Activated CD4-positive, alpha-beta T cell treated with anti-CD3 and anti-CD28 coated beads, Interleukin-2, amount 10 ng/mL, durations not matched to agents 7 days and 5 days (primary cell): ENCODE measurements at regions not wholly inside any gene's neighbourhood (a gene's known extent, or its start where the extent isn't known, plus 50 kb on each side); places are given as distances from the start of the nearest gene placed in this dataset.
"Not testable (repeated sequence)": the region's sequence is repeated elsewhere in the genome, so short reads cannot be mapped to it uniquely, and the experiment has no call there.

Experiments used
- CTCF ChIA-PET: fragments of 350-600 bp; sonication (Branson Sonifier 250); formaldehyde crosslinking; loops from one replicate; lab custom pipeline; 2021; ENCODE audit warnings: antibody characterized with exemption; lab: Charles Lee
- POLR2A ChIA-PET: fragments of 350-600 bp; sonication (Branson Sonifier 250); formaldehyde crosslinking; loops from one replicate; lab custom pipeline; 2021; ENCODE audit warnings: antibody characterized with exemption; lab: Charles Lee
- DNase-seq: peaks from one replicate; pipeline ENCODE4 v3.0.0-alpha.2; 2020
- H3K27ac Mint-ChIP-seq: one replicate; pipeline ENCODE4 v1.8.0; 2021; ENCODE audit warnings: mild to moderate bottlenecking, moderate library complexity, mixed read lengths
- H3K27me3 Mint-ChIP-seq: one replicate; pipeline ENCODE4 v1.8.0; 2021; ENCODE audit warnings: mixed read lengths
- H3K36me3 Mint-ChIP-seq: one replicate; pipeline ENCODE4 v1.8.0; 2021; ENCODE audit warnings: low read depth, mixed read lengths
- H3K4me1 Mint-ChIP-seq: one replicate; pipeline ENCODE4 v1.8.0; 2021; ENCODE audit warnings: mixed read lengths
- H3K4me3 Mint-ChIP-seq: one replicate; pipeline ENCODE4 v1.8.0; 2021; ENCODE audit warnings: mild to moderate bottlenecking, moderate library complexity, mixed read lengths
- H3K9me3 Mint-ChIP-seq: one replicate; pipeline ENCODE4 v1.8.0; 2021; ENCODE audit warnings: mixed read lengths

GRCh38 chr5:83001796-83002381 is 75.3 kb downstream of the TMEM167A start:
- DNase-seq = no peak
- no peaks in the 10 kb centered on the region for H3K36me3 Mint-ChIP-seq
- no peaks in the 10 kb centered on the region for H3K27me3 Mint-ChIP-seq
- no peaks in the 10 kb centered on the region for H3K4me1 Mint-ChIP-seq
- no peak overlapping the region for H3K4me3 Mint-ChIP-seq
- no peaks in the 10 kb centered on the region for H3K9me3 Mint-ChIP-seq
- no peak overlapping the region for H3K27ac Mint-ChIP-seq
- ChIA-PET CTCF (interaction anchor here (0.6 to 0.7 kb wide), 2 partner anchors 16 to 27 kb away, joined by 3 to 4 read pairs; no protein-coding TSS in a partner anchor), POLR2A (no interaction called here)

- CTCF ChIA-PET = no interaction called here
- POLR2A ChIA-PET = no interaction called here
These were observed 76.3 kb downstream of the TMEM167A start for GRCh38 chr5:83000922-83001321.

GRCh38 chr5:83000428-83000827 is 76.8 kb downstream of the TMEM167A start:
- Mint-ChIP-seq H3K4me1 (no peaks in the 10 kb centered on the region), H3K4me3 (no peak overlapping the region), H3K27ac (no peak overlapping the region), H3K27me3 (no peaks in the 10 kb centered on the region), H3K9me3 (no peaks in the 10 kb centered on the region), H3K36me3 (no peaks in the 10 kb centered on the region)
- DNase-seq = no peak
- CTCF ChIA-PET = no interaction called here
- POLR2A ChIA-PET = no interaction called here

More at GRCh38 chr5:83000922-83001321, 76.3 kb downstream of the TMEM167A start:
- Mint-ChIP-seq H3K36me3 (no peaks in the 10 kb centered on the region), H3K27ac (no peak overlapping the region), H3K9me3 (no peaks in the 10 kb centered on the region), H3K27me3 (no peaks in the 10 kb centered on the region), H3K4me3 (no peak overlapping the region), H3K4me1 (no peaks in the 10 kb centered on the region)
- no peak for DNase-seq

- H3K27me3 Mint-ChIP-seq = no peaks in the 10 kb centered on the region
- no peak overlapping the region for H3K4me3 Mint-ChIP-seq
- POLR2A ChIA-PET = no interaction called here
- CTCF ChIA-PET = interaction anchor here (0.7 kb wide), 1 partner anchor 10 kb away, joined by 3 read pairs; no protein-coding TSS in a partner anchor
- no peaks in the 10 kb centered on the region for H3K9me3 Mint-ChIP-seq
- no peak overlapping the region for H3K27ac Mint-ChIP-seq
- no peaks in the 10 kb centered on the region for H3K36me3 Mint-ChIP-seq
- no peak for DNase-seq
- H3K4me1 Mint-ChIP-seq = no peaks in the 10 kb centered on the region
These were observed 83.8 kb downstream of the TMEM167A start for GRCh38 chr5:82993416-82993815.

- Mint-ChIP-seq H3K27me3 (no peaks in the 10 kb centered on the region), H3K27ac (no peak overlapping the region), H3K4me3 (no peak overlapping the region), H3K9me3 (no peaks in the 10 kb centered on the region), H3K4me1 (no peaks in the 10 kb centered on the region), H3K36me3 (no peaks in the 10 kb centered on the region)
- no peak for DNase-seq
- CTCF ChIA-PET = no interaction called here
- POLR2A ChIA-PET = no interaction called here
These were observed 84.5 kb downstream of the TMEM167A start for GRCh38 chr5:82992646-82993045.

GRCh38 chr5:82991678-82992323 is 85.4 kb downstream of the TMEM167A start:
- ChIA-PET POLR2A (no interaction called here), CTCF (no interaction called here)
- Mint-ChIP-seq H3K4me3 (no peak overlapping the region), H3K9me3 (no peaks in the 10 kb centered on the region), H3K27ac (no peak overlapping the region), H3K27me3 (peaks cover 2% of the 10 kb centered on the region), H3K36me3 (no peaks in the 10 kb centered on the region), H3K4me1 (no peaks in the 10 kb centered on the region)
- no peak for DNase-seq

GRCh38 chr5:82991059-82991458 is 86.1 kb downstream of the TMEM167A start:
- no peak for DNase-seq
- ChIA-PET CTCF (no interaction called here), POLR2A (no interaction called here)
- no peaks in the 10 kb centered on the region for H3K36me3 Mint-ChIP-seq
- H3K27ac Mint-ChIP-seq = no peak overlapping the region
- no peak overlapping the region for H3K4me3 Mint-ChIP-seq
- no peaks in the 10 kb centered on the region for H3K9me3 Mint-ChIP-seq
- H3K4me1 Mint-ChIP-seq = no peaks in the 10 kb centered on the region
- peaks cover 2% of the 10 kb centered on the region for H3K27me3 Mint-ChIP-seq

GRCh38 chr5:82987188-82987587 is 90.0 kb downstream of the TMEM167A start:
- DNase-seq = no peak
- Mint-ChIP-seq H3K27me3 (peaks cover 11% of the 10 kb centered on the region), H3K9me3 (no peaks in the 10 kb centered on the region), H3K36me3 (no peaks in the 10 kb centered on the region), H3K4me3 (no peak overlapping the region), H3K4me1 (no peaks in the 10 kb centered on the region), H3K27ac (no peak overlapping the region)
- POLR2A ChIA-PET = no interaction called here
- CTCF ChIA-PET = no interaction called here

- no peak overlapping the region for H3K27ac Mint-ChIP-seq
- ChIA-PET CTCF (interaction anchor here (0.6 kb wide), 1 partner anchor 16 kb away, joined by 4 read pairs; no protein-coding TSS in a partner anchor), POLR2A (no interaction called here)
- peaks cover 11% of the 10 kb centered on the region for H3K27me3 Mint-ChIP-seq
- H3K4me3 Mint-ChIP-seq = no peak overlapping the region
- DNase-seq = no peak
- no peaks in the 10 kb centered on the region for H3K36me3 Mint-ChIP-seq
- H3K4me1 Mint-ChIP-seq = no peaks in the 10 kb centered on the region
- no peaks in the 10 kb centered on the region for H3K9me3 Mint-ChIP-seq
These were observed 90.8 kb downstream of the TMEM167A start for GRCh38 chr5:82986404-82986803.

- Mint-ChIP-seq H3K36me3 (no peaks in the 10 kb centered on the region), H3K9me3 (no peaks in the 10 kb centered on the region), H3K4me1 (no peaks in the 10 kb centered on the region), H3K4me3 (no peak overlapping the region), H3K27ac (no peak overlapping the region), H3K27me3 (peaks cover 11% of the 10 kb centered on the region)
- no peak for DNase-seq
- ChIA-PET POLR2A (no interaction called here), CTCF (interaction anchor here (0.6 kb wide), 1 partner anchor 16 kb away, joined by 4 read pairs; no protein-coding TSS in a partner anchor)
These were observed 91.4 kb downstream of the TMEM167A start for GRCh38 chr5:82985763-82986162.

GRCh38 chr5:82984786-82985735 is 92.1 kb downstream of the TMEM167A start:
- Mint-ChIP-seq H3K27ac (no peak overlapping the region), H3K9me3 (no peaks in the 10 kb centered on the region), H3K4me3 (no peak overlapping the region), H3K4me1 (no peaks in the 10 kb centered on the region), H3K27me3 (peaks cover 11% of the 10 kb centered on the region), H3K36me3 (no peaks in the 10 kb centered on the region)
- ChIA-PET CTCF (no interaction called here), POLR2A (no interaction called here)
- DNase-seq = no peak

- no peaks in the 10 kb centered on the region for H3K4me1 Mint-ChIP-seq
- H3K9me3 Mint-ChIP-seq = peaks cover 5% of the 10 kb centered on the region
- DNase-seq = no peak
- H3K4me3 Mint-ChIP-seq = no peak overlapping the region
- H3K36me3 Mint-ChIP-seq = no peaks in the 10 kb centered on the region
- H3K27ac Mint-ChIP-seq = no peak overlapping the region
- H3K27me3 Mint-ChIP-seq = peaks cover 11% of the 10 kb centered on the region
- ChIA-PET POLR2A (no interaction called here), CTCF (no interaction called here)
These were observed 94.3 kb downstream of the TMEM167A start for GRCh38 chr5:82982846-82983245.

GRCh38 chr5:82976887-82977286 is 100.3 kb downstream of the TMEM167A start:
- H3K4me3 Mint-ChIP-seq, H3K27ac Mint-ChIP-seq, CTCF ChIA-PET, POLR2A ChIA-PET, H3K4me1 Mint-ChIP-seq, DNase-seq, H3K27me3 Mint-ChIP-seq, H3K36me3 Mint-ChIP-seq: not testable (repeated sequence)
- H3K9me3 Mint-ChIP-seq = peaks cover 23% of the 10 kb centered on the region
